H9 (cell line): ENCODE measurements at regions not wholly inside any gene's neighbourhood (a gene's known extent, or its start where the extent isn't known, plus 50 kb on each side); places are given as distances from the start of the nearest gene placed in this dataset.

Experiments
- DNase-seq: peaks from one replicate; pipeline ENCODE4 v3.0.0-alpha.2; 2017
- H2AFZ ChIP-seq: one replicate; pipeline ENCODE4 v1.6.1; 2013; ENCODE audit warnings: mild to moderate bottlenecking, low read length, control low read depth, moderate library complexity
- H2AK5ac ChIP-seq: 2 replicates; pipeline ENCODE4 v1.6.1; 2013; ENCODE audit warnings: low read length, control low read depth, mixed read lengths; ENCODE audit not compliant: insufficient read length
- H2BK120ac ChIP-seq: one replicate; pipeline ENCODE4 v1.6.1; 2013; ENCODE audit warnings: low read depth, mild to moderate bottlenecking, low read length, control low read depth, inconsistent platforms; ENCODE audit not compliant: poor library complexity, severe bottlenecking
- H2BK12ac ChIP-seq: 2 replicates; pipeline ENCODE4 v1.6.1; 2013; ENCODE audit warnings: low read length, control low read depth, mixed read lengths, low read depth; ENCODE audit not compliant: insufficient read length
- H2BK15ac ChIP-seq: 2 replicates; pipeline ENCODE4 v1.6.1; 2013; ENCODE audit warnings: low read depth, low read length, control low read depth
- H2BK20ac ChIP-seq: one replicate; pipeline ENCODE4 v1.6.1; 2013; ENCODE audit warnings: low read depth, mild to moderate bottlenecking, low read length, control low read depth, inconsistent platforms; ENCODE audit not compliant: poor library complexity, severe bottlenecking
- H2BK5ac ChIP-seq: 2 replicates; pipeline ENCODE4 v1.6.1; 2013; ENCODE audit warnings: low read length, control low read depth, mixed read lengths; ENCODE audit not compliant: insufficient read length
- H3K14ac ChIP-seq: 2 replicates; pipeline ENCODE4 v1.6.1; 2013; ENCODE audit warnings: low read length, control low read depth; ENCODE audit not compliant: insufficient read depth
- H3K18ac ChIP-seq: 2 replicates; pipeline ENCODE4 v1.6.1; 2013; ENCODE audit warnings: low read depth, mild to moderate bottlenecking, mixed read lengths, low read length, control low read depth; ENCODE audit not compliant: insufficient read length
- H3K23ac ChIP-seq: 2 replicates; pipeline ENCODE4 v1.6.1; 2013; ENCODE audit warnings: low read length, control low read depth, mixed read lengths, low read depth; ENCODE audit not compliant: insufficient read length
- H3K23me2 ChIP-seq: 2 replicates; pipeline ENCODE4 v1.6.1; 2013; ENCODE audit warnings: low read depth, mild to moderate bottlenecking, mixed read lengths, low read length, control low read depth; ENCODE audit not compliant: insufficient read length, poor library complexity, severe bottlenecking
- H3K27ac ChIP-seq: 2 replicates; pipeline ENCODE4 v1.5.1; 2013; ENCODE audit warnings: low read length, control low read depth, mixed read lengths, low read depth; ENCODE audit not compliant: insufficient read length
- H3K27me3 ChIP-seq: 2 replicates; pipeline ENCODE4 v1.6.1; 2013; ENCODE audit warnings: low read length, control low read depth, inconsistent platforms; ENCODE audit not compliant: insufficient read depth
- H3K4ac ChIP-seq: 2 replicates; pipeline ENCODE4 v1.6.1; 2013; ENCODE audit warnings: low read depth, mild to moderate bottlenecking, control low read depth, inconsistent platforms, low read length, moderate library complexity
- H3K4me1 ChIP-seq: 2 replicates; pipeline ENCODE4 v1.6.1; 2013; ENCODE audit warnings: low read length, control low read depth, inconsistent platforms; ENCODE audit not compliant: insufficient read depth
- H3K4me2 ChIP-seq: 2 replicates; pipeline ENCODE4 v1.6.1; 2013; ENCODE audit warnings: low read length, control low read depth, mixed read lengths; ENCODE audit not compliant: insufficient read length, insufficient read depth
- H3K56ac ChIP-seq: 2 replicates; pipeline ENCODE4 v1.6.1; 2013; ENCODE audit warnings: low read depth, mild to moderate bottlenecking, mixed read lengths, low read length, control low read depth; ENCODE audit not compliant: insufficient read length
- H3K79me1 ChIP-seq: 2 replicates; pipeline ENCODE4 v1.6.1; 2013; ENCODE audit warnings: low read depth, mild to moderate bottlenecking, moderate library complexity, low read length, control low read depth, inconsistent platforms; ENCODE audit not compliant: insufficient read depth, poor library complexity, severe bottlenecking
- H3K79me2 ChIP-seq: 2 replicates; pipeline ENCODE4 v1.6.1; 2013; ENCODE audit warnings: low read length, control low read depth, inconsistent platforms; ENCODE audit not compliant: insufficient read depth
- H3K9ac ChIP-seq: 2 replicates; pipeline ENCODE4 v1.6.1; 2013; ENCODE audit warnings: low read length, control low read depth, mixed read lengths; ENCODE audit not compliant: insufficient read length; ENCODE audit errors: extremely low read depth
- H3K9me3 ChIP-seq: one replicate; pipeline ENCODE4 v1.6.1; 2013; ENCODE audit warnings: low read depth, low read length, inconsistent platforms; ENCODE audit not compliant: control insufficient read depth
- H3T11ph ChIP-seq: one replicate; pipeline ENCODE4 v1.6.1; 2013; ENCODE audit warnings: mild to moderate bottlenecking, low read length, control low read depth, inconsistent platforms
- H4K20me1 ChIP-seq: one replicate; pipeline ENCODE4 v1.6.1; 2013; ENCODE audit not compliant: control insufficient read depth, insufficient read length, insufficient read depth
- H4K5ac ChIP-seq: 2 replicates; pipeline ENCODE4 v1.6.1; 2013; ENCODE audit warnings: low read depth, mild to moderate bottlenecking, mixed read lengths, low read length, control low read depth; ENCODE audit not compliant: insufficient read length
- H4K8ac ChIP-seq: replicated peaks from 2 replicates; pipeline ENCODE4 v1.6.1; 2013; ENCODE audit warnings: low read length, control low read depth, mixed read lengths, low read depth; ENCODE audit not compliant: insufficient read length
- H4K91ac ChIP-seq: 2 replicates; pipeline ENCODE4 v1.6.1; 2013; ENCODE audit warnings: low read depth, mild to moderate bottlenecking, moderate library complexity, mixed read lengths, low read length, control low read depth; ENCODE audit not compliant: insufficient read length
- H3K27ac Mint-ChIP-seq, 3 experiments: 2 replicates in 2 of 3; 3 replicates in 1 of 3; pipeline ENCODE4 v1.8.0; 2020 to 2021; ENCODE audit warnings: mixed read lengths in 3 of 3, mild to moderate bottlenecking in 1 of 3, moderate library complexity in 1 of 3
- H3K27me3 Mint-ChIP-seq: 2 replicates; pipeline ENCODE4 v1.8.0; 2021; ENCODE audit warnings: low read depth, mild to moderate bottlenecking, moderate library complexity, mixed read lengths
- H3K36me3 Mint-ChIP-seq, 3 experiments: 2 replicates in 2 of 3; 3 replicates in 1 of 3; pipeline ENCODE4 v1.8.0; 2020 to 2021; ENCODE audit warnings: low read depth in 3 of 3, mixed read lengths in 3 of 3; ENCODE audit not compliant: insufficient read depth in 1 of 3
- H3K4me1 Mint-ChIP-seq, 2 experiments: 2 replicates each; pipeline ENCODE4 v1.8.0; 2020; ENCODE audit warnings: mixed read lengths in 2 of 2
- H3K4me3 Mint-ChIP-seq, 2 experiments: 2 replicates in 1 of 2; 3 replicates in 1 of 2; pipeline ENCODE4 v1.8.0; 2020 to 2021; ENCODE audit warnings: mild to moderate bottlenecking in 2 of 2, mixed read lengths in 2 of 2, moderate library complexity in 1 of 2
- H3K9me3 Mint-ChIP-seq, 2 experiments: 2 replicates in 1 of 2; 3 replicates in 1 of 2; pipeline ENCODE4 v1.8.0; 2020; ENCODE audit warnings: mild to moderate bottlenecking in 2 of 2, mixed read lengths in 2 of 2, moderate library complexity in 1 of 2
- WGBS: extraction: QIAGEN DNeasy Blood & Tissue Kit; methylation state at CpG from one replicate; pipeline ENCODE4 v1.1.7; 2013; ENCODE audit warnings: missing lambda C conversion rate, low lambda C conversion rate, mixed read lengths; ENCODE audit not compliant: insufficient read length; ENCODE audit errors: extremely low coverage; 5-methylcytosine and 5-hydroxymethylcytosine counted together
- TF ChIP-seq, protein P1 (sequence below): fragments of 200-600 bp; sonication (generic); conservative IDR thresholded peaks from 3 replicates; pipeline ENCODE4 v1.8.0; 2021; ENCODE audit warnings: antibody characterized with exemption, mild to moderate bottlenecking

DNA sequence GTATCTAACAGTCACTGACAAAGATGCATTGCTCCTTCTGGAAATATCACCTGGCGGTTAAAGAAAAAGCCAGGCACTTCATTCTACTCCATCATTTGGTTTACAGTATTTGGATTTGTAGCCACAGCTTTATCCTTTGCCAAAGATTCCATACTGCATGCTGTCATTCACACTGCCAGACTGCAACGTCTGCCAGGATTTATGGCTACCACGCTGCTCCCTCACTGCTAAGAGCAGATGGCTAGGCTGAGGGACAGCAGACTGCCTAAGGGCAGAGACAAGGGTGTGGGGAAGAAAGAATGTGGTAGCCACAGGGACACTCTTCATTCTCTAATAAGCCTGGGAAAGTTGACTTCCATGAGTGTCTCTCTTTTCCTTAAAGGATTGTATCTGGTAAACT is 1047.0 kb downstream of the TUSC7 start:
- Mint-ChIP-seq H3K27ac (no peak overlapping the region), H3K9me3 (no peaks in the 10 kb centered on the region), H3K4me1 (peaks cover 12 to 16% of the 10 kb centered on the region in 2 experiments), H3K36me3 (no peaks in the 10 kb centered on the region), H3K27me3 (no peaks in the 10 kb centered on the region), H3K4me3 (no peak overlapping the region)
- Histone ChIP-seq H2BK12ac (no peak overlapping the region), H3K27ac (no peak overlapping the region), H3K23ac (no peak overlapping the region), H3K14ac (no peak overlapping the region), H2BK120ac (no peak overlapping the region), H3K4me1 (peaks cover under 1% of the 10 kb centered on the region; the same call in 1 of the 2 replicates), H2AK5ac (no peak overlapping the region), H3K79me2 (no peaks in the 10 kb centered on the region), H3K4me2 (no peak overlapping the region), H4K8ac (no peak overlapping the region), H3K9me3 (no peaks in the 10 kb centered on the region), H3K79me1 (no peaks in the 10 kb centered on the region), H2BK15ac (no peak overlapping the region), H3K23me2 (no peaks in the 10 kb centered on the region), H4K5ac (no peak overlapping the region), H4K20me1 (no peaks in the 10 kb centered on the region), H3T11ph (no peak overlapping the region), H3K27me3 (no peaks in the 10 kb centered on the region), H2BK5ac (no peak overlapping the region), H2BK20ac (no peak overlapping the region), H4K91ac (no peak overlapping the region), H3K4ac (no peak overlapping the region), H2AFZ (no peak overlapping the region), H3K56ac (no peak overlapping the region), H3K18ac (no peak overlapping the region), H3K9ac (no peak overlapping the region)
- WGBS, result no CpG with 5 or more reads among the region's 3 CpGs
- DNase-seq, result no peak
- TF ChIP-seq, protein P1, sequence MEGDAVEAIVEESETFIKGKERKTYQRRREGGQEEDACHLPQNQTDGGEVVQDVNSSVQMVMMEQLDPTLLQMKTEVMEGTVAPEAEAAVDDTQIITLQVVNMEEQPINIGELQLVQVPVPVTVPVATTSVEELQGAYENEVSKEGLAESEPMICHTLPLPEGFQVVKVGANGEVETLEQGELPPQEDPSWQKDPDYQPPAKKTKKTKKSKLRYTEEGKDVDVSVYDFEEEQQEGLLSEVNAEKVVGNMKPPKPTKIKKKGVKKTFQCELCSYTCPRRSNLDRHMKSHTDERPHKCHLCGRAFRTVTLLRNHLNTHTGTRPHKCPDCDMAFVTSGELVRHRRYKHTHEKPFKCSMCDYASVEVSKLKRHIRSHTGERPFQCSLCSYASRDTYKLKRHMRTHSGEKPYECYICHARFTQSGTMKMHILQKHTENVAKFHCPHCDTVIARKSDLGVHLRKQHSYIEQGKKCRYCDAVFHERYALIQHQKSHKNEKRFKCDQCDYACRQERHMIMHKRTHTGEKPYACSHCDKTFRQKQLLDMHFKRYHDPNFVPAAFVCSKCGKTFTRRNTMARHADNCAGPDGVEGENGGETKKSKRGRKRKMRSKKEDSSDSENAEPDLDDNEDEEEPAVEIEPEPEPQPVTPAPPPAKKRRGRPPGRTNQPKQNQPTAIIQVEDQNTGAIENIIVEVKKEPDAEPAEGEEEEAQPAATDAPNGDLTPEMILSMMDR, result no peak
